ENCODE measurements at regions not wholly inside any gene's neighbourhood (a gene's known extent, or its start where the extent isn't known, plus 50 kb on each side); places are given as distances from the start of the nearest gene placed in this dataset.

DNA sequence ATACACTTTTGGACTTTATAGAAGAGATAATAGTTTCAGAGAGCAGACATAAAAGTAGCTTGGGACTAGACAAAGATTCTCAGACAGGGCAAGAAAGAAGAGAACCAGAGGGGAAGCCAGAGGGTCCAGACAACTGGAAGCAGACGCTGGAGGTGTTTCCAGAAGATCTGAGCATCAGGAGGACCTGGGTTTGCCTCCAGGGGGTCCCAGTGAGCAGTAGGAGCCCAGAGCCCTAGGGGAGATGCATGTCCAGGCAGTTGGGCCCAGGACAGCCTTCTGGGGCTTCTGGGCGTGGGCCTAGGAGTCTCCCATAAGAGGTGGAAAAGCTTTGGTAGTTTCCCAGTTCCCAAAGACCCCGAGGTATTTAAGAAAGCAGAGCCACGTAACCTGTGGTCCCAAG, 251.2 kb upstream of the ID2 start:
- CTCF ChIA-PET: interaction anchor here (1.0 to 1.1 kb wide), 2 partner anchors 9 to 10 kb away, joined by 3 read pairs; no protein-coding TSS in a partner anchor
- H3K4me3 ChIP-seq (ENCODE audit: low read depth, low read length): no peak overlapping the region
- no peak for DNase-seq (ENCODE audit: low read depth, low spot score)
- TF ChIP-seq, protein P1, sequence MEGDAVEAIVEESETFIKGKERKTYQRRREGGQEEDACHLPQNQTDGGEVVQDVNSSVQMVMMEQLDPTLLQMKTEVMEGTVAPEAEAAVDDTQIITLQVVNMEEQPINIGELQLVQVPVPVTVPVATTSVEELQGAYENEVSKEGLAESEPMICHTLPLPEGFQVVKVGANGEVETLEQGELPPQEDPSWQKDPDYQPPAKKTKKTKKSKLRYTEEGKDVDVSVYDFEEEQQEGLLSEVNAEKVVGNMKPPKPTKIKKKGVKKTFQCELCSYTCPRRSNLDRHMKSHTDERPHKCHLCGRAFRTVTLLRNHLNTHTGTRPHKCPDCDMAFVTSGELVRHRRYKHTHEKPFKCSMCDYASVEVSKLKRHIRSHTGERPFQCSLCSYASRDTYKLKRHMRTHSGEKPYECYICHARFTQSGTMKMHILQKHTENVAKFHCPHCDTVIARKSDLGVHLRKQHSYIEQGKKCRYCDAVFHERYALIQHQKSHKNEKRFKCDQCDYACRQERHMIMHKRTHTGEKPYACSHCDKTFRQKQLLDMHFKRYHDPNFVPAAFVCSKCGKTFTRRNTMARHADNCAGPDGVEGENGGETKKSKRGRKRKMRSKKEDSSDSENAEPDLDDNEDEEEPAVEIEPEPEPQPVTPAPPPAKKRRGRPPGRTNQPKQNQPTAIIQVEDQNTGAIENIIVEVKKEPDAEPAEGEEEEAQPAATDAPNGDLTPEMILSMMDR (IDR thresholded peaks at IDR 0.05; ENCODE audit: insufficient read depth, low read length, missing control alignments): no peak
- POLR2A ChIA-PET: no interaction called here

DNA sequence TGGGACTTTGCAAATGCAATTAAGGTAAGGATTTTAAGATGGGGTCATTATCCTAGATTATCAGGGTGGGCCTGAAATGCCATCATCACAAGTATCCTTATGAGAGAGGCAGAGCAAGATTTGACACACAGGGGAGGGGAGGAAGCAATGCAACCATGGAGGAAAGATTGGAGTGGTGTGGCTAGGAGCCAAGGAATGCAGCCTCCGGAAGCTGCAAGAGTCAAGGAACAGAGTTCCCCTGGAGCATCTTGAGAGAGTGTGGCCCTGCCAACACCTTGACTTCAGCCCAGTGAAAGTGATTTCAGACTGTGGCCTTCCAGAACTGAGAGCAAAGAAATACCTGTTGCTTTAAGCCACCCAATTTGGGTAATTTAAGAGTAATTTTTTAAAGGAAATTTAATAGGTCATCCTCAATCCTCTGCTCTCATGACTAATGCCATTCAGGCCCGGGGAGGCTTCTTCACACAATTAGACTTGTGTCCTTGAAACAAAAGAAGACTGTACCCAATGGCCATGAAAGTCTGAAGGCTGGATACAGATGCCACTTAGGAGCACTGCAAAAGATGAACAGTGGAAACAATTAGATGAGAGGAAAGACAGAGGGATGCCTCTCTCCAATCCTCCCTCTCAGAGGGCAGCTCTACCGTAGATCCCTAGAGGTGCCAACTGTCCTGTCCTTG, 250.3 kb upstream of the ID2 start:
- POLR2A ChIA-PET: no interaction called here
- DNase-seq (ENCODE audit: low read depth, low spot score): no peak
- TF ChIP-seq, protein P1 (IDR thresholded peaks at IDR 0.05; ENCODE audit: insufficient read depth, low read length, missing control alignments): no peak
- CTCF ChIA-PET: interaction anchor here (1.1 kb wide), 1 partner anchor 10 kb away, joined by 3 read pairs; no protein-coding TSS in a partner anchor
- no peak overlapping the region for H3K4me3 ChIP-seq (ENCODE audit: low read depth, low read length)

DNA sequence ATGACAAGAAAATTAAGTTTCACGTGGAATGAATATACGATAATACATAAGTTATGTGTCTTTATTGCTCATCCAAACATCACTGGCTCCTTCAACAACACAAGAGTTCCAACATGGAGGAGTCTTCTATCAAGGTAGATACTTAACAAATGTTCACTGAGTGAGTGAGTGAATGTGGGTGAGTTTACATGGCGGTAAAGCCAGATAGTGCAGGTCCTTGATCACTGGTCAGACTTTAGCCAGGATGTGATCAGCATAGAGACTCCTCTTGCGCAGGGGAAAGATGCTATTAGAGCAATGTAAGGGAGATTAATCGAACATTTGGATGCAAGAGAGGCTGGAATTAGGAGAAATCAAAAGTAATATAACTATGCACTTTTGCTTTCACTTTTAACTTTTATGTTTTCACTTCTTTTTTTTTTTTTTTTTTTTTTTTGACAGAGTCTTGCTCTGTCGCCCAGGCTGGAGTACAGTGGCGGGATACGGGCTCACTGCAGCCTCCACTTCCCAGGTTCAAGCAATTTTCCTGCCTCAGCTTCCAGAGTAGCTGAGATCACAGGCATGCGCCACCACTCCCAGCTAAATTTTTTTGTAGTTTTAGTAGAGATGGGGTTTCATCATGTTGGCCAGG, 249.0 kb upstream of the ID2 start:
- TF ChIP-seq, protein P1 (IDR thresholded peaks at IDR 0.05; ENCODE audit: insufficient read depth, low read length, missing control alignments): no peak
- ChIA-PET POLR2A (interaction anchor here (0.7 kb wide), 1 partner anchor 93 kb away, joined by 3 read pairs; no protein-coding TSS in a partner anchor), CTCF (no interaction called here)
- H3K4me3 ChIP-seq (ENCODE audit: low read depth, low read length): no peak overlapping the region
- no peak for DNase-seq (ENCODE audit: low read depth, low spot score)

DNA sequence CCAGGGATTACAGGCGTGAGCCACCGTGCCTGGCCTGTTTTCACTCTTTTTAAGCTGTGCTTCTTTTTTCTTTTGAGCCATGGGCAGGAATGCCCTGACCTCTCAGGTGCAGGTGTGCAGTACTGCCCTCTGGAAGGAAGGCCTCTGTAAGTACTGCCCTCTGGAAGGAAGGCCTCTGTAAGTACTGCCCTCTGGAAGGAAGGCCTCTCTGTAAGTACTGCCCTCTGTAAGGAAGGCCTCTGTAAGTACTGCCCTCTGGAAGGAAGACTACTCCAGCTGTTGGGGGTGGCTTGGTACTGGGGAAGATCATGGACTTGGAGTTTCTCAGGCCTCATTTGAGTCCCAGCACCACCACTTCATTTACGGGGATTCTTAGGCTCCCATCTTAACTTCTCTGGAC, 248.5 kb upstream of the ID2 start:
- H3K4me3 ChIP-seq (ENCODE audit: low read depth, low read length): no peak overlapping the region
- TF ChIP-seq, protein P1 (IDR thresholded peaks at IDR 0.05; ENCODE audit: insufficient read depth, low read length, missing control alignments): no peak
- ChIA-PET POLR2A (interaction anchor here (0.7 kb wide), 1 partner anchor 92 kb away, joined by 3 read pairs; no protein-coding TSS in a partner anchor), CTCF (no interaction called here)
- no peak for DNase-seq (ENCODE audit: low read depth, low spot score)

DNA sequence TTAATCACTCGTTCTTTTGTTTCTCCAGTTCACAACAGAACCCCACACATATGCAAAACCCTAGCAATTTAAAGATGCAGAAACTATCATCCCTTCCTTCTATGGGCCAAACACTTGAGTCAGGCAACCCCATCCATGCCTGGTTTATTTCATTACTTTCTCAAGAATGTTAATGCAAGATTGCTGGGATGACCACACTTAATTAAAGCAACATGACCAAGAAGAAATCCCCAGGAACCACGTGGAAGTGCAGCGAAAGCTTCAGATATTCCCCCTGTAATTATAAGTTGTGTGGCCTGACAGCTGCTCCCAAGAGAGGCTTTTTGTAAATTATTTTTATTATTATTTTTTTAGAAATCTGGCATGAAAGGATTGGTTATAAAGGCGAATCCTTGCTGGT, 246.2 kb upstream of the ID2 start:
- CTCF ChIA-PET: no interaction called here
- POLR2A ChIA-PET: interaction anchor here (0.8 kb wide), 1 partner anchor 243 kb away, joined by 3 read pairs; no protein-coding TSS in a partner anchor
- H3K4me3 ChIP-seq (ENCODE audit: low read depth, low read length): no peak overlapping the region
- TF ChIP-seq, protein P1 (IDR thresholded peaks at IDR 0.05; ENCODE audit: insufficient read depth, low read length, missing control alignments): no peak
- DNase-seq (ENCODE audit: low read depth, low spot score): no peak

DNA sequence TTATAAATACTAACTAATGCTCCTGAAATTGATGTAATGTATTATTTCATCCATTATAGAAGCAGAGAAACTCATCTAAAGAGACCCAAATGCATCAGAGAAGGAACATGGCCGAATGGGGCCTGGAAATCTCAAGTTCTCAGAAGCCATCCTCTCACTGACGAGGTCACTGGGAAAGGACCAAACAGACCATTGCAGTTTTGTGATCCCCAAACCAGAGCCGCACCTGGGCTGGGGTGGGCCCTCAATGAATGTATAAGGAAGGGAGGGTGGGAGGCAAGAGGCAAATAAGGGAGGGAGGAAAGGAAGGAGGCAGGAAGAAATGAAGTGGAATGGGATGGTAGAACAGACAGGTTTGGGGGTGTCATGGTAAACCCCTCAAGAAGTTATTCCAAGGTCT, 245.3 kb upstream of the ID2 start:
- DNase-seq (ENCODE audit: low read depth, low spot score): no peak
- ChIA-PET CTCF (no interaction called here), POLR2A (no interaction called here)
- TF ChIP-seq, protein P1 (IDR thresholded peaks at IDR 0.05; ENCODE audit: insufficient read depth, low read length, missing control alignments): no peak
- no peak overlapping the region for H3K4me3 ChIP-seq (ENCODE audit: low read depth, low read length)
